Ishikawa (cell line): ENCODE measurements at regions not wholly inside any gene's neighbourhood (a gene's known extent, or its start where the extent isn't known, plus 50 kb on each side); places are given as distances from the start of the nearest gene placed in this dataset.

Experiments used
- CREB1 ChIP-seq: IDR thresholded peaks from 2 replicates; pipeline ENCODE4 v1.6.1; 2012; ENCODE audit warnings: low read depth
- EGR1 ChIP-seq: IDR thresholded peaks from 2 replicates; pipeline ENCODE4 v1.6.1; 2012
- EP300 ChIP-seq: IDR thresholded peaks from 2 replicates; pipeline ENCODE4 v1.6.1; 2012; ENCODE audit warnings: borderline replicate concordance
- MAX ChIP-seq: IDR thresholded peaks from 2 replicates; pipeline ENCODE4 v1.6.1; 2012
- RAD21 ChIP-seq: IDR thresholded peaks from 2 replicates; pipeline ENCODE4 v1.6.1; 2012; ENCODE audit warnings: low read depth
- TEAD4 ChIP-seq: IDR thresholded peaks from 2 replicates; pipeline ENCODE4 v1.6.1; 2012
- YY1 ChIP-seq: IDR thresholded peaks from 2 replicates; pipeline ENCODE4 v1.6.1; 2012; ENCODE audit warnings: low read depth

DNA sequence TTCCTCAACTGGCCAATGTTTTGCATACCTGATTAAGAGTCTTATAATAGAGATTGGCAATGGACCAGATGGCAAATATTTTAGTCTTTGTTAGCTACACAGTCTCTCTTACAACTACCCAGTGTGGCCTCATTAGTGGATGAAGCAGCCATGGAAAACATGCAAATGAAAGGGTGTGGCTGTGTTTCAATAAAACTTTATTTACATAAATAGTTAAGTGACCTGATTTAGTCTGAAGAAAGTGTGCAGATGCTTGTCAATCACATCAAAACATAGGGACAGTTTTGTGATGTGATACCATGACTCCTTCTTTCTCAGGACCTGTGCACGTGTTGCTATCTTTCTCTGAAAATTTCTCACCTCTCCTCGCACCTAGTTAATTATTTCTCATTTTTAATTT lies 309.8 kb upstream of the GRM7 start:
- no peak for TF ChIP-seq RAD21
- TF ChIP-seq MAX, result no peak
- TF ChIP-seq CREB1, result no peak
- TF ChIP-seq YY1, result no peak
- TF ChIP-seq TEAD4, result no peak
- TF ChIP-seq EP300, result no peak
- TF ChIP-seq EGR1, result no peak
